AG10803 (cell line): ENCODE measurements at regions not wholly inside any gene's neighbourhood (a gene's known extent, or its start where the extent isn't known, plus 50 kb on each side); places are given as distances from the start of the nearest gene placed in this dataset.

Experiments
- DNase-seq: peaks from one replicate; pipeline ENCODE4 v3.0.0; 2010; ENCODE audit warnings: low read depth
- H3K4me3 ChIP-seq: 2 replicates; pipeline ENCODE4 v1.5.1; 2011; ENCODE audit warnings: mild to moderate bottlenecking, low read length, control low read depth
- TF ChIP-seq, protein P1 (sequence below): conservative IDR thresholded peaks from 2 replicates; pipeline ENCODE4 v1.5.1; 2011; ENCODE audit warnings: mild to moderate bottlenecking, low read length, control low read depth, inconsistent platforms

DNA sequence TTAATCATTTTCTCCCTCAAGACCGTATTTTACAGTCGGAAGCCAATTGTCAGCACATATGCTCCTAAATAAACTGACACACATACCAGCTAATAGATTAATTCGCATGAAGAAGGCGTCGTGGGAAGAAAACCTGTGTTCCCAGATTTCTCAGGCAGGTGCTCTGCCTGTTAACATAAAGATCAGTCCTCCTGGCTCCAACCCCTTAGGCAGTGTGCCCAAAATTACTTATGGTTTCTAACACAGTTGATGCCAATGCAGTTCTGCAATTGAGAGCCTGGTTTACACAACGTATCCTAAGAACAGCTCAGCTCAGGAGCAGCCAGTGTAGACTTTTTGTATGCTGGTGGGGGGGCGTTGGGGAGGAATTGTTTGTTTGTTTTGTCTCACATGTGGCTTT lies 208.3 kb downstream of the ENC1 start:
- H3K4me3 ChIP-seq, result no peak overlapping the region
- TF ChIP-seq, protein P1, sequence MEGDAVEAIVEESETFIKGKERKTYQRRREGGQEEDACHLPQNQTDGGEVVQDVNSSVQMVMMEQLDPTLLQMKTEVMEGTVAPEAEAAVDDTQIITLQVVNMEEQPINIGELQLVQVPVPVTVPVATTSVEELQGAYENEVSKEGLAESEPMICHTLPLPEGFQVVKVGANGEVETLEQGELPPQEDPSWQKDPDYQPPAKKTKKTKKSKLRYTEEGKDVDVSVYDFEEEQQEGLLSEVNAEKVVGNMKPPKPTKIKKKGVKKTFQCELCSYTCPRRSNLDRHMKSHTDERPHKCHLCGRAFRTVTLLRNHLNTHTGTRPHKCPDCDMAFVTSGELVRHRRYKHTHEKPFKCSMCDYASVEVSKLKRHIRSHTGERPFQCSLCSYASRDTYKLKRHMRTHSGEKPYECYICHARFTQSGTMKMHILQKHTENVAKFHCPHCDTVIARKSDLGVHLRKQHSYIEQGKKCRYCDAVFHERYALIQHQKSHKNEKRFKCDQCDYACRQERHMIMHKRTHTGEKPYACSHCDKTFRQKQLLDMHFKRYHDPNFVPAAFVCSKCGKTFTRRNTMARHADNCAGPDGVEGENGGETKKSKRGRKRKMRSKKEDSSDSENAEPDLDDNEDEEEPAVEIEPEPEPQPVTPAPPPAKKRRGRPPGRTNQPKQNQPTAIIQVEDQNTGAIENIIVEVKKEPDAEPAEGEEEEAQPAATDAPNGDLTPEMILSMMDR, result no peak
- no peak for DNase-seq

DNA sequence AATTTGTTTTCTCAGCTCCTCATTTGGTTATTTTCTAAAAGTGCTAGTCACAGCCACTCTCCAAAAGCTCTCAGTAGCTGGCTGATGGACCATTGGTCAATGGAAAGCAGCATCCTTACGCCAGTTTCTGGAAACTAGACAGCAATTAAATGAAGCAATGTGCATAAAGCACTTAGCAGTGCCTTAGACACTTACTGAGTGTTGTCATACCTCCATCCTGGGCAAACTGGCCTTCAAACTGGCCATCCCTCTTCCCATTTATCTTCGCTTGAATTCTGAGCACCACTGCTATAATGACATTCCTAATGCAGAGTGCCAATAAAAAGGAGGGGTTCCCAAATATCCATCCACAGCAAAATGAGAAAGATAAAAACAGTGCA lies 209.2 kb downstream of the ENC1 start:
- H3K4me3 ChIP-seq, result no peak overlapping the region
- TF ChIP-seq, protein P1, result no peak
- no peak for DNase-seq

DNA sequence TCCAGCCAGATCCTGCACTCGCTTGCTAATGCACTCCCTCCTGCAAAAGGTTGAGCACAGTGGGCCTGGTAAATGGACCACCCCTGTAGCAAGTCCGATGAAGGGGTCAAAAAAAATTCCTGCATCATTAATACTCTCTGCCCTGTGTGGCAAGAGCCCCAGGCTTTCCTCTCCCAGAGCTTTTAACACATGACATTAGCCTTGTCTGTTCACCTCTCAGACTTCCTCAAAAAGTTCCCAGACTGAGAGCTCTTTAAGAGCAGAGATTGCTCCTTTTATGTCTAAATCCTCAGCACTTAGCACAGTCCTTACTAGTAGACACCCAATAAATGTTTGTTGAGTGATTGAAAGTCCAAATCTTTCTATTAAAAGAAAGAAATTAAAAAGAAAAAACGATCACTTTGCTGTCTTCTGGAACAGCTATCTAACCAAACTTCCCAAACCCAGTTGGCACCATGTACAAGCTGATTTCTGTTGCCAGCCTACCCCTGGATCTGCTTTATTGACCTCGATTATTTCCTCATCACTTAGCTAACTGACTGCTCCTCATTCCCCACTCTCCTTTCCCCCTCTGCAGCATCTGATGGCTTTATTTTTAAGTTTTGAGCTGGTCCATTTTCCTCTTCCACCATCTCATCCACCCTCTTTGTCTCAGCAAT lies 209.8 kb downstream of the ENC1 start:
- H3K4me3 ChIP-seq, result no peak overlapping the region
- TF ChIP-seq, protein P1, result no peak
- no peak for DNase-seq

DNA sequence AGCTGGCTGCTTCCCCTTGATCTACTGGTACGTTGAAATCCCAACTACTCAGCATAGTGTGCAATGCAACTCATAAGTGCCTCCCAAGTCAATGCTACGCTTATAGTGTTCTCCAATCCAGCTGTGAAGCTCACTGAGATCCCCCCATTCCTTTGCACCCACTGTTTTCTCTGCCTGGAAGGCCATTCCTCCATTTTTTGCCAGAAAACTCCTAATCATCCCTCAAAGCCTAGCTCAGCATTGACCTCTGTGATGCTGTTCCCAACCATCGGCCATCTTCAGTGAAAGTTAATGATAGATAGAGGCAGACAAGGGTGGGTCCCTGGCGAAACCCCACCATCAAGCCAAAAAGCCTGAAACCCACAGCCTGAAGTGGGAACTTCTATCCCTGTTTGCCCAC lies 211.0 kb downstream of the ENC1 start:
- no peak for DNase-seq
- TF ChIP-seq, protein P1, result no peak
- H3K4me3 ChIP-seq, result no peak overlapping the region

DNA sequence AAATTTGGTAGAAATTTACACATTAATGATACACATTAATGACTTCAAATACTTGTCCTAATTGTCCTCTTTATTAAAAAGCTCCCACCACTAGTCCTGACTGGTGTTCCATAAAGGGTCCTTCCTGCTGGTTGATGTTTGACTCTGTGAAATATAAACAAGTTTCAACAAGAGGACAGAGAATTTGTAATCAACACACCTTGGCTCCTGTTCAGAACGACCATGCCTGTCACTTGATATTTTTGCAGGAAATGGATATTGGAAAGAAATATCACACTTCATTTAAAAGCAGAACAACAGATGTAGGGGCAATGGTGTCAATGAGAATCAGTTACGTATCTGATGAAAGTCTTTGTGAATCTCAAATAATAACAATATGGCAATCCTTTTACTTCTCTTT lies 211.7 kb downstream of the ENC1 start:
- no peak for DNase-seq
- no peak overlapping the region for H3K4me3 ChIP-seq
- TF ChIP-seq, protein P1, result no peak

DNA sequence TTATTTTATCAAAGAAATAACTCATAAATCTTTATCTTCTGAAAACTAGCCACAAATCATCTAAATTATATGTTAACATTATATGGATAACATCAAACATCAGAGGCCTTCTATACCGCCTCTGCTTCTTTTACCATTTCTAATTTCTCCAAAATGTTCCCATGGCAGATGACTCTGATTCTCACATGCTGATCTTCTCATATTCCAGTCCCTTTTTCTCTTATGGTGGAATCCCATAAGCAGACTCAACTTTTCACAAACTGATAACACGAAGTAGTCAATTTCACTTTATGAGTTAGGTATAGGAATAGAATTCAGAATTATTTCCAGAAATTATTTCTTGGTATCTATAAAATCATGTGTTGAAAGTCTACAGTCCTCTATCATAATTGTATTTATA lies 212.3 kb downstream of the ENC1 start:
- no peak for DNase-seq
- no peak overlapping the region for H3K4me3 ChIP-seq
- TF ChIP-seq, protein P1, result no peak

DNA sequence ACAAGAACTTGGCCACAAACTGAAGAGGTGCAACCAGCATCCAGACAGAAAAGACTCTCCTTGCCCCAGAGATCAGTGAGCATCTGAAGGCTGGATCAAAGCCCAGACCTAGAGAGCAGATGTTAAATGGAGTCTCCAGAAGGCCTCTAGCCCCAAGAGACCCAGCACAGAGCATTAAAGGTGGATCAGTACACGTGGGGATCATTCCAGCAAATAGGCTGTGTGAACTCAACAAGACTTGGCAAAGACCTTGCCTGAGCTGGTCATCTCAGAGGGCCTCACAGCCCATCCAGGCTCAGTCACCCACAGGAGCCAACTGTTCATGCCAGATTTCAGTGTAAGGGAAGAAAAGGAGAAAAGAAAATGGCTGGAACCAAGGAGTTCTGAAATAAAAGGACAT lies 214.0 kb downstream of the ENC1 start:
- H3K4me3 ChIP-seq, result no peak overlapping the region
- DNase-seq, result peak; percentile 28
- TF ChIP-seq, protein P1, result no peak
